Loucy (cell line): ENCODE measurements at regions not wholly inside any gene's neighbourhood (a gene's known extent, or its start where the extent isn't known, plus 50 kb on each side); places are given as distances from the start of the nearest gene placed in this dataset.

Source experiments
- H2AFZ ChIP-seq: fragments of 200-600 bp; sonication (generic); 2 replicates; pipeline ENCODE4 v1.6.0; 2016; ENCODE audit warnings: antibody characterized with exemption, mild to moderate bottlenecking, low read length, moderate library complexity
- H3F3A ChIP-seq: fragments of 200-600 bp; 2 replicates; pipeline ENCODE4 v1.6.0; 2016; ENCODE audit warnings: antibody characterized with exemption, low read depth, mild to moderate bottlenecking
- H3K27me3 ChIP-seq: fragments of 200-600 bp; sonication (generic); 2 replicates; pipeline ENCODE4 v1.6.1; 2014; ENCODE audit warnings: low read length, mild to moderate bottlenecking; ENCODE audit not compliant: insufficient read depth, poor library complexity, severe bottlenecking
- H3K36me3 ChIP-seq: fragments of 200-600 bp; sonication (generic); 2 replicates; pipeline ENCODE4 v1.6.1; 2016; ENCODE audit warnings: low read length; ENCODE audit not compliant: insufficient read depth
- H3K4me1 ChIP-seq: fragments of 200-600 bp; sonication (generic); 2 replicates; pipeline ENCODE4 v1.5.1; 2014; ENCODE audit warnings: low read length, mild to moderate bottlenecking; ENCODE audit not compliant: insufficient read depth, poor library complexity, severe bottlenecking
- H3K4me2 ChIP-seq: fragments of 200-600 bp; sonication (generic); 2 replicates; pipeline ENCODE4 v1.6.0; 2014; ENCODE audit warnings: antibody characterized with exemption, low read length, low read depth, mild to moderate bottlenecking; ENCODE audit not compliant: poor library complexity, severe bottlenecking
- H3K4me3 ChIP-seq: fragments of 200-600 bp; sonication (generic); 2 replicates; pipeline ENCODE4 v1.5.1; 2014; ENCODE audit warnings: low read length, mild to moderate bottlenecking, mixed read lengths; ENCODE audit not compliant: poor library complexity, severe bottlenecking
- H3K79me2 ChIP-seq: fragments of 200-600 bp; sonication (generic); 2 replicates; pipeline ENCODE4 v1.6.1; 2014; ENCODE audit warnings: low read length; ENCODE audit not compliant: insufficient read depth
- H3K9ac ChIP-seq: fragments of 200-600 bp; sonication (generic); 2 replicates; pipeline ENCODE4 v1.6.0; 2014; ENCODE audit warnings: mild to moderate bottlenecking, low read depth, low read length, moderate library complexity; ENCODE audit not compliant: poor library complexity, severe bottlenecking
- H3K9me2 ChIP-seq: fragments of 200-600 bp; sonication (generic); replicated peaks from 2 replicates; pipeline ENCODE4 v1.6.1; 2016; ENCODE audit warnings: low read depth, low read length, mixed read lengths
- H3K9me3 ChIP-seq: fragments of 200-600 bp; sonication (generic); 2 replicates; pipeline ENCODE4 v1.6.1; 2014; ENCODE audit warnings: mild to moderate bottlenecking, antibody characterized with exemption, low read length, low read depth; ENCODE audit not compliant: insufficient read depth
- H4K20me1 ChIP-seq: fragments of 200-600 bp; sonication (generic); 2 replicates; pipeline ENCODE4 v1.6.0; 2014; ENCODE audit warnings: antibody characterized with exemption, low read length, mild to moderate bottlenecking; ENCODE audit not compliant: insufficient read depth, poor library complexity, severe bottlenecking
- EZH2phosphoT487 ChIP-seq: fragments of 200-600 bp; IDR thresholded peaks from 2 replicates; pipeline ENCODE4 v1.6.1; 2018; ENCODE audit warnings: antibody characterized with exemption, mild to moderate bottlenecking, moderate library complexity, borderline replicate concordance
- TF ChIP-seq, protein P1 (sequence below): fragments of 200-600 bp; sonication (generic); conservative IDR thresholded peaks from 2 replicates; pipeline ENCODE4 v1.5.1; 2014; ENCODE audit warnings: mild to moderate bottlenecking, antibody characterized with exemption, low read length

DNA sequence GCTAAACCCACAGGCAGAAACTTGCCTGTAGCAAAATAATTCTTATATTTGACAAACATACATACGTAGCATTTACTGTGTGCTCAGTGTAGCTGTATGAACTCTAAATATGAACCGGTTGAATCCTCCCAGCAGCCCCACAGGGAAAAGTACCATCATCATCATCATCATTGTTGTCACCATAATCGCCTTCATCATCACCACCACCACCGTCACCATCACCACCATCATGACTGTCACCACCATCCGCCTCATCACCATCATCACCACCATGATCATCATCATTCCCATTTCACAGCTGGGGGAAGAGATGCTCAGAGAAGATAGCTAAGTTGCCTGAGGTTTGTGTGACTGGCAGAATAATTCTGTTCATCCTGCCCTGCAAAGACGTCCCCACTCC lies 81.7 kb downstream of the IRF8 start:
- H3K4me3 ChIP-seq, result no peak overlapping the region
- no peaks in the 10 kb centered on the region for H3K9me3 ChIP-seq
- no peak overlapping the region for H3K4me2 ChIP-seq
- H4K20me1 ChIP-seq, result no peaks in the 10 kb centered on the region
- H3F3A ChIP-seq, result no peaks in the 10 kb centered on the region
- no peak for TF ChIP-seq EZH2phosphoT487
- TF ChIP-seq, protein P1, sequence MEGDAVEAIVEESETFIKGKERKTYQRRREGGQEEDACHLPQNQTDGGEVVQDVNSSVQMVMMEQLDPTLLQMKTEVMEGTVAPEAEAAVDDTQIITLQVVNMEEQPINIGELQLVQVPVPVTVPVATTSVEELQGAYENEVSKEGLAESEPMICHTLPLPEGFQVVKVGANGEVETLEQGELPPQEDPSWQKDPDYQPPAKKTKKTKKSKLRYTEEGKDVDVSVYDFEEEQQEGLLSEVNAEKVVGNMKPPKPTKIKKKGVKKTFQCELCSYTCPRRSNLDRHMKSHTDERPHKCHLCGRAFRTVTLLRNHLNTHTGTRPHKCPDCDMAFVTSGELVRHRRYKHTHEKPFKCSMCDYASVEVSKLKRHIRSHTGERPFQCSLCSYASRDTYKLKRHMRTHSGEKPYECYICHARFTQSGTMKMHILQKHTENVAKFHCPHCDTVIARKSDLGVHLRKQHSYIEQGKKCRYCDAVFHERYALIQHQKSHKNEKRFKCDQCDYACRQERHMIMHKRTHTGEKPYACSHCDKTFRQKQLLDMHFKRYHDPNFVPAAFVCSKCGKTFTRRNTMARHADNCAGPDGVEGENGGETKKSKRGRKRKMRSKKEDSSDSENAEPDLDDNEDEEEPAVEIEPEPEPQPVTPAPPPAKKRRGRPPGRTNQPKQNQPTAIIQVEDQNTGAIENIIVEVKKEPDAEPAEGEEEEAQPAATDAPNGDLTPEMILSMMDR, result no peak
- no peaks in the 10 kb centered on the region for H3K4me1 ChIP-seq
- H3K9me2 ChIP-seq, result no peaks in the 10 kb centered on the region
- no peaks in the 10 kb centered on the region for H3K27me3 ChIP-seq
- H3K9ac ChIP-seq, result no peak overlapping the region
- no peaks in the 10 kb centered on the region for H3K79me2 ChIP-seq
- no peak overlapping the region for H2AFZ ChIP-seq
- no peaks in the 10 kb centered on the region for H3K36me3 ChIP-seq

DNA sequence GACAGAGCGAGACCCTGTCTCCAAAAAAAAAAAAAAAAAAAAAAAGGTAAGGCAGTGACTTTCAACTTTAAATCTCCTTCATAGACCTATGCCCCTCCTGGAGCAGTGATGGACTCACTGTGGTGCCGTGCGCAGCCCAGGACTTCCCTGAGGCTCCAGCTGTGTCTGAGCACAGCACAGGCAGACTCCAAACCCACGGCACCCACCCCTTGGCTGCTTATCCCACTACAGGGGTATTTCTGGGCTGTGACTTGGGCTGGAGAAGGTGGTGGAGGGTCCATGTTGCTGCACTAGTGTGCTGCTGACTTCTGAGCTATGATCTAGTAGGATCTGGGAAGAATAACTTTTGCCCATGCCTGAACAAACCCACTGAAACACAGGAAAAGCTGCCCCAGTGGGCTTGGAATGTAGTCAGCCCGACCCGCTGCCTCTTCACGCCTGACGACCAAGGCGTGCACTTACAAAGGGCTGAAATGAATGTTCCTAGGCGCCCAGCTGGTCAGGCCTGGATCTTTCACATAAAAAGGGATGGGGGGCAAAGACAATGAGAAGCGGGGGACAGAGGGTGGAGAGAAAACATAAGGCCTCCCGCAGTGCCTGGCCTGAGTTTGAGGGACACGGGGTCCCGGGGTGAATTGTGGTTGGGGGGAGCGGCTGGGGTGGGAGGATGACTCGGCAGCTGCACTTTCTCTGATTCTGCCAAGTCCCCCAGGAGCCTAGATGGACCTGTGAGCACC lies 83.0 kb downstream of the IRF8 start:
- no peak overlapping the region for H3K4me2 ChIP-seq
- no peak for TF ChIP-seq EZH2phosphoT487
- TF ChIP-seq, protein P1, result no peak
- H3K27me3 ChIP-seq, result no peaks in the 10 kb centered on the region
- no peak overlapping the region for H3K4me3 ChIP-seq
- no peaks in the 10 kb centered on the region for H3F3A ChIP-seq
- no peaks in the 10 kb centered on the region for H3K79me2 ChIP-seq
- no peaks in the 10 kb centered on the region for H4K20me1 ChIP-seq
- no peak overlapping the region for H3K9ac ChIP-seq
- H3K4me1 ChIP-seq, result no peaks in the 10 kb centered on the region
- H3K36me3 ChIP-seq, result no peaks in the 10 kb centered on the region
- H3K9me3 ChIP-seq, result no peaks in the 10 kb centered on the region
- no peak overlapping the region for H2AFZ ChIP-seq
- H3K9me2 ChIP-seq, result no peaks in the 10 kb centered on the region

DNA sequence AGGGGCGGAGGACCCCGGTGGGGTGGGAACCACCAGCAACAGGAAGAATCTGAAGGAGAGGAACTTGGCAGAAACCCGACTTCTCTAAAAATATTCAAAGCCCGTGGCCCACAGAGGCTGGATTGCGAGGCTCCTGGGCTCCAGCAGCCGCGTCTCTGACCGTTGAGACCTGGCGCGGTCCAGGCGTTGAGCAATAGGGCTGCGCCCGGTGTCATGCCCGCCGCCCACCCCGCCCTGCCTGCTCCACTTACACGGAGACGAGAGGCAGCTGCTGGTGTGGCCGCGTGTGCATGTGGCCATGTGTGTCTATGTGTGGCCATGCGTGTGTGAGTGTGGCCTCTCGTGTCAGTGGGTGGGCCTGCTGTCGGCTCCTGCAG lies 83.6 kb downstream of the IRF8 start:
- Histone ChIP-seq H3K4me1 (no peaks in the 10 kb centered on the region), H3K9me3 (no peaks in the 10 kb centered on the region), H4K20me1 (no peaks in the 10 kb centered on the region), H3K4me3 (no peak overlapping the region), H3K36me3 (no peaks in the 10 kb centered on the region), H2AFZ (no peak overlapping the region), H3K27me3 (no peaks in the 10 kb centered on the region), H3K9ac (no peak overlapping the region), H3K9me2 (no peaks in the 10 kb centered on the region), H3F3A (no peaks in the 10 kb centered on the region), H3K4me2 (no peak overlapping the region), H3K79me2 (no peaks in the 10 kb centered on the region)
- TF ChIP-seq, protein P1, result no peak
- TF ChIP-seq EZH2phosphoT487, result no peak
